GM19438 (cell line): ENCODE measurements at regions not wholly inside any gene's neighbourhood (a gene's known extent, or its start where the extent isn't known, plus 50 kb on each side); places are given as distances from the start of the nearest gene placed in this dataset.
"Not testable (repeated sequence)": the region's sequence is repeated elsewhere in the genome, so short reads cannot be mapped to it uniquely, and the experiment has no call there.

Experiments
- ATAC-seq: cut with Tn5 transposase; IDR thresholded peaks from one replicate; pipeline ENCODE4 v1.9.1; 2021; ENCODE audit warnings: low read depth; ENCODE audit not compliant: unreplicated experiment

GRCh38 chr15:35691891-35692867 lies 146.2 kb upstream of the DPH6 start:
- ATAC-seq: no peak

GRCh38 chr15:35693286-35693685 lies 147.3 kb upstream of the DPH6 start:
- no peak for ATAC-seq

GRCh38 chr15:35693886-35694285 lies 147.9 kb upstream of the DPH6 start:
- no peak for ATAC-seq

GRCh38 chr15:35695003-35695402 lies 149.0 kb upstream of the DPH6 start:
- ATAC-seq: no peak

- no peak for ATAC-seq
Measured at GRCh38 chr15:35696767-35697231, 150.8 kb upstream of the DPH6 start.

GRCh38 chr15:35697549-35698299 lies 151.8 kb upstream of the DPH6 start:
- no peak for ATAC-seq

- ATAC-seq: no peak
Measured at GRCh38 chr15:35698331-35698730, 152.4 kb upstream of the DPH6 start.

GRCh38 chr15:35698966-35699575 lies 153.1 kb upstream of the DPH6 start:
- no peak for ATAC-seq

GRCh38 chr15:35700091-35700593 lies 154.2 kb upstream of the DPH6 start:
- ATAC-seq: not testable (repeated sequence)

GRCh38 chr15:35701402-35702046 lies 155.6 kb upstream of the DPH6 start:
- ATAC-seq: no peak

- ATAC-seq: no peak
Measured at GRCh38 chr15:35702946-35703495, 157.1 kb upstream of the DPH6 start.

GRCh38 chr15:35705030-35705883 lies 159.3 kb upstream of the DPH6 start:
- no peak for ATAC-seq

- no peak for ATAC-seq
Measured at GRCh38 chr15:35705884-35706585, 160.1 kb upstream of the DPH6 start.

- no peak for ATAC-seq
Measured at GRCh38 chr15:35712956-35713355, 167.0 kb upstream of the DPH6 start.

GRCh38 chr15:35713733-35714132 lies 167.8 kb upstream of the DPH6 start:
- ATAC-seq: no peak

- ATAC-seq: no peak
Measured at GRCh38 chr15:35717721-35718120, 171.8 kb upstream of the DPH6 start.

GRCh38 chr15:35720019-35720418 lies 174.1 kb upstream of the DPH6 start:
- no peak for ATAC-seq

- no peak for ATAC-seq
Measured at GRCh38 chr15:35720984-35721383, 175.0 kb upstream of the DPH6 start.

GRCh38 chr15:35721751-35722150 lies 175.8 kb upstream of the DPH6 start:
- no peak for ATAC-seq
